ENCODE measurements at regions not wholly inside any gene's neighbourhood (a gene's known extent, or its start where the extent isn't known, plus 50 kb on each side); places are given as distances from the start of the nearest gene placed in this dataset.
A peak's percentile ranks its signal among the peaks of the same experiment; 100 is the strongest.
"Not testable (repeated sequence)": the region's sequence is repeated elsewhere in the genome, so short reads cannot be mapped to it uniquely, and the experiment has no call there.

GRCh38 chr16:17557480-17557879, 86.7 kb upstream of the XYLT1 start:
- intact Hi-C loops (cut with DNase I; ENCODE audit: low total_unique reads), result no loop called here
- TF ChIP-seq POLR2A (IDR thresholded peaks at IDR 0.05) (no peak), CTCF (IDR thresholded peaks at IDR 0.05) (no peak)
- Histone ChIP-seq H3K27ac (no peak overlapping the region), H3K27me3 (no peaks in the 10 kb centered on the region), H3K4me1 (no peaks in the 10 kb centered on the region), H3K4me3 (no peak overlapping the region), H3K36me3 (no peaks in the 10 kb centered on the region), H3K9me3 (no peaks in the 10 kb centered on the region)
- DNase-seq, result no peak

- TF ChIP-seq POLR2A (IDR thresholded peaks at IDR 0.05) (no peak), CTCF (IDR thresholded peaks at IDR 0.05) (peak in 3 of 4 experiments; percentile 9 to 37 (median 10))
- intact Hi-C loops (cut with DNase I; ENCODE audit: low total_unique reads), result no loop called here
- DNase-seq, result no peak
Observed at GRCh38 chr16:17556276-17557052, 85.7 kb upstream of the XYLT1 start.

GRCh38 chr16:17555176-17555575, 84.4 kb upstream of the XYLT1 start:
- DNase-seq, result no peak
- Histone ChIP-seq H3K27me3 (no peaks in the 10 kb centered on the region), H3K9me3 (no peaks in the 10 kb centered on the region), H3K27ac (no peak overlapping the region), H3K4me3 (no peak overlapping the region), H3K4me1 (no peaks in the 10 kb centered on the region), H3K36me3 (no peaks in the 10 kb centered on the region)
- intact Hi-C loops (cut with DNase I; ENCODE audit: low total_unique reads), result no loop called here
- no peak for TF ChIP-seq POLR2A (IDR thresholded peaks at IDR 0.05)
- TF ChIP-seq CTCF (IDR thresholded peaks at IDR 0.05), result no peak

More at GRCh38 chr16:17556276-17557052, 85.7 kb upstream of the XYLT1 start:
- Histone ChIP-seq H3K27ac (no peak overlapping the region), H3K36me3 (no peaks in the 10 kb centered on the region), H3K9me3 (no peaks in the 10 kb centered on the region), H3K4me3 (no peak overlapping the region), H3K27me3 (no peaks in the 10 kb centered on the region), H3K4me1 (no peaks in the 10 kb centered on the region)

GRCh38 chr16:17552351-17552750, 81.6 kb upstream of the XYLT1 start:
- H3K27ac ChIP-seq, result no peak overlapping the region
- no peak overlapping the region for H3K4me3 ChIP-seq
- H3K9me3 ChIP-seq, result no peaks in the 10 kb centered on the region
- intact Hi-C loops (cut with DNase I; ENCODE audit: low total_unique reads), result no loop called here
- H3K4me1 ChIP-seq, result no peaks in the 10 kb centered on the region
- DNase-seq, result no peak
- H3K36me3 ChIP-seq, result no peaks in the 10 kb centered on the region
- H3K27me3 ChIP-seq, result no peaks in the 10 kb centered on the region
- no peak for TF ChIP-seq CTCF (IDR thresholded peaks at IDR 0.05)
- no peak for TF ChIP-seq POLR2A (IDR thresholded peaks at IDR 0.05)

- H3K4me1 ChIP-seq; DNase-seq; H3K27me3 ChIP-seq; intact Hi-C loops (cut with DNase I; ENCODE audit: low total_unique reads); H3K36me3 ChIP-seq; H3K9me3 ChIP-seq; H3K4me3 ChIP-seq; H3K27ac ChIP-seq: not testable (repeated sequence)
Observed at GRCh38 chr16:17551682-17552081, 80.9 kb upstream of the XYLT1 start.
